A673 (cell line): ENCODE measurements at regions not wholly inside any gene's neighbourhood (a gene's known extent, or its start where the extent isn't known, plus 50 kb on each side); places are given as distances from the start of the nearest gene placed in this dataset.

Experiments used
- CTCF ChIP-seq: fragments of 300-800, 200-600 bp; sonication (generic); conservative IDR thresholded peaks from 2 replicates; pipeline ENCODE4 v1.5.1; 2017; ENCODE audit warnings: low read depth, mild to moderate bottlenecking, antibody characterized with exemption, low read length, moderate library complexity, mixed read lengths
- EZH2 ChIP-seq: fragments of 200-600 bp; sonication (generic); IDR thresholded peaks from 2 replicates; pipeline ENCODE4 v1.6.1; 2017; ENCODE audit warnings: borderline replicate concordance, low read depth, mild to moderate bottlenecking, mixed read lengths, antibody characterized with exemption, low read length; ENCODE audit not compliant: poor library complexity, severe bottlenecking

DNA sequence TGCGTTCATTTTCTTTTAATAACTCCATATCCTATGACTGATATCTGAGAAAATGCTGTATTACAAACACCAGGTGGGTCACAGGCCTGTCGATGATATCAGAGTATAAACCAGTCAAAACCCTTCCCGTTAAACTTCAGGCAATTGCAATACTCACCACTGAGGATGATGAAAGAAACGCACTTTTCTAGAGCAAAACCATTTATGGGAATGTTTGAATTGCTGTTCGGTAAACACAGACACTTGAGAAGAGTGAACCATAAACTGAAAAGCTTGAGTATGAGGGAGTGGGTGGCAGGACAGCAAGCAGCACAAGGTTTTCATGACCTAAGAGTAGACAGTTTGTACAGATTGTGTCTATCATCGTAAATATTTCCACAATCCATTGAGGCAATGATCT, 139.8 kb upstream of the CEP126 start:
- no peak for TF ChIP-seq CTCF
- TF ChIP-seq EZH2 = no peak
